ENCODE measurements at regions not wholly inside any gene's neighbourhood (a gene's known extent, or its start where the extent isn't known, plus 50 kb on each side); places are given as distances from the start of the nearest gene placed in this dataset.

DNA sequence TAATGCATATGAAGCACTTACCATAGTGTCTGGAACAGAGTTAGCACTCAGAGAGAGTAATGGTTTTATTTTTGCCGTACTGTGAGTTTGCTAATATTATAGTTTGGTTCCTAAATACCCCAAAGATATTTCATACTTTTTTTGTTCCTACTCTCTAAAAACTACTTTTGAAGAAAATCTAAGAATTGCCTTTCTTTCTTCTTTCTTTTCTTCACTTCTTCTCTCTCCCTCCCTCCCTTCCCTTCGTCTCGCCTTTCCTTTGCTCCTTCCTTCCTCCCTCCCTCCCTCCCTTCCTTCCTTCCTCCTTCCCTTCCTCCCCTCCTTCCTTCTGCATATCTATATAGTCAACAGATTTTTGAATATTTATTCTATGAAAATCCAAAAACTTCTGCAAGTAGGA lies 351.7 kb upstream of the RSPO3 start:
- TF ChIP-seq, protein P1, sequence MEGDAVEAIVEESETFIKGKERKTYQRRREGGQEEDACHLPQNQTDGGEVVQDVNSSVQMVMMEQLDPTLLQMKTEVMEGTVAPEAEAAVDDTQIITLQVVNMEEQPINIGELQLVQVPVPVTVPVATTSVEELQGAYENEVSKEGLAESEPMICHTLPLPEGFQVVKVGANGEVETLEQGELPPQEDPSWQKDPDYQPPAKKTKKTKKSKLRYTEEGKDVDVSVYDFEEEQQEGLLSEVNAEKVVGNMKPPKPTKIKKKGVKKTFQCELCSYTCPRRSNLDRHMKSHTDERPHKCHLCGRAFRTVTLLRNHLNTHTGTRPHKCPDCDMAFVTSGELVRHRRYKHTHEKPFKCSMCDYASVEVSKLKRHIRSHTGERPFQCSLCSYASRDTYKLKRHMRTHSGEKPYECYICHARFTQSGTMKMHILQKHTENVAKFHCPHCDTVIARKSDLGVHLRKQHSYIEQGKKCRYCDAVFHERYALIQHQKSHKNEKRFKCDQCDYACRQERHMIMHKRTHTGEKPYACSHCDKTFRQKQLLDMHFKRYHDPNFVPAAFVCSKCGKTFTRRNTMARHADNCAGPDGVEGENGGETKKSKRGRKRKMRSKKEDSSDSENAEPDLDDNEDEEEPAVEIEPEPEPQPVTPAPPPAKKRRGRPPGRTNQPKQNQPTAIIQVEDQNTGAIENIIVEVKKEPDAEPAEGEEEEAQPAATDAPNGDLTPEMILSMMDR (IDR thresholded peaks at IDR 0.05; ENCODE audit: low read length) = no peak
- TF ChIP-seq EZH2 (IDR thresholded peaks at IDR 0.05; ENCODE audit: borderline replicate concordance, low read length) = no peak

Data from OCI-LY1 (cell line).